NCI-H1694 (cell line): ENCODE measurements at regions not wholly inside any gene's neighbourhood (a gene's known extent, or its start where the extent isn't known, plus 50 kb on each side); places are given as distances from the start of the nearest gene placed in this dataset.
"Not testable (repeated sequence)": the region's sequence is repeated elsewhere in the genome, so short reads cannot be mapped to it uniquely, and the experiment has no call there.

ENCODE experiments used
- DNase-seq: peaks from one replicate; lab custom pipeline; 2025; lab: John Stamatoyannopoulos, UW

GRCh38 chr11:92607969-92608722 lies 361.3 kb upstream of the MTNR1B start:
- DNase-seq, result no peak

GRCh38 chr11:92611157-92611556 lies 358.3 kb upstream of the MTNR1B start:
- no peak for DNase-seq

GRCh38 chr11:92618020-92618419 lies 351.4 kb upstream of the MTNR1B start:
- not testable (repeated sequence) for DNase-seq

GRCh38 chr11:92623055-92623454 lies 346.4 kb upstream of the MTNR1B start:
- no peak for DNase-seq

- DNase-seq, result no peak
Measured at GRCh38 chr11:92625894-92626293, 343.6 kb upstream of the MTNR1B start.

- DNase-seq, result no peak
Measured at GRCh38 chr11:92626624-92627023, 342.8 kb upstream of the MTNR1B start.

GRCh38 chr11:92627615-92628256 lies 341.7 kb upstream of the MTNR1B start:
- DNase-seq, result no peak

GRCh38 chr11:92628401-92629292 lies 340.8 kb upstream of the MTNR1B start:
- DNase-seq, result no peak

GRCh38 chr11:92632495-92632894 lies 337.0 kb upstream of the MTNR1B start:
- DNase-seq, result no peak

- no peak for DNase-seq
Measured at GRCh38 chr11:92633820-92634219, 335.6 kb upstream of the MTNR1B start.

GRCh38 chr11:92636543-92637188 lies 332.8 kb upstream of the MTNR1B start:
- no peak for DNase-seq

- DNase-seq, result no peak
Measured at GRCh38 chr11:92638678-92639077, 330.8 kb upstream of the MTNR1B start.

- no peak for DNase-seq
Measured at GRCh38 chr11:92642177-92642931, 327.1 kb upstream of the MTNR1B start.

- no peak for DNase-seq
Measured at GRCh38 chr11:92643827-92644226, 325.6 kb upstream of the MTNR1B start.

GRCh38 chr11:92644595-92645445 lies 324.6 kb upstream of the MTNR1B start:
- DNase-seq, result no peak

- DNase-seq, result no peak
Measured at GRCh38 chr11:92651159-92651558, 318.3 kb upstream of the MTNR1B start.

GRCh38 chr11:92653454-92653853 lies 316.0 kb upstream of the MTNR1B start:
- DNase-seq, result no peak

- no peak for DNase-seq
Measured at GRCh38 chr11:92656783-92657182, 312.7 kb upstream of the MTNR1B start.

GRCh38 chr11:92657226-92657625 lies 312.2 kb upstream of the MTNR1B start:
- no peak for DNase-seq

- DNase-seq, result no peak
Measured at GRCh38 chr11:92658733-92659132, 310.7 kb upstream of the MTNR1B start.
